ENCODE measurements at regions not wholly inside any gene's neighbourhood (a gene's known extent, or its start where the extent isn't known, plus 50 kb on each side); places are given as distances from the start of the nearest gene placed in this dataset.

DNA sequence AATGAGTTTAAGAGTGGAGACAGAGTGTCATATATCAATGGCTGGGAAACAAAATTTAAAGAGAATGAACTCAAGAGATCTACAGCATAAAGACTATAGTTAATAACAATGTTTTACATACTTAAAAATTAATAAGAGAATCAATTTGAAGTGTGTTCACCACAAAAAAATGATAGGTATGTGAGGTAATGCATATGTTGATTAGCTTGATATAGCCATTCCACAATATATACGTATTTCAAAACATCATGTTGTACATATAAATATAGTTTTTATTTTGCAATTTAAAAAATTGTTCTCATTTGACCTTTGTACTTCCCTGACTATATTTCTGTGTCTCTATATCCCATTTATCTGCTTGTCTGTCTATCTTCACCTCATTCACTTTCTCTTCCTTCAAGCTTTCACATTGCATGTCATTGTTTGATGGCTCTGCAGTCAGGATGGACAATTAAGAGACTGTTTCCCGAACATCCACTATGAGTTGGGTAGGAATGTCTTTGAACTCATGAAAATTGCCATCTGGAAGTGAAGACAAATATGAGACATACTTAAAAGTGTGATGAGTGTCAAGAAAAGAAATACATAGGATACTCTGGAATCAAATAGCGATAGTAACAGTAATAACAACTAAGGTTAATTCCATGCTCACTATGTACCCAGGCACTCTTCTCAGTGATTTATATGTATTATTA lies 359.9 kb upstream of the ACTBL2 start:
- TF ChIP-seq POLR2A (IDR thresholded peaks at IDR 0.05) (no peak), CTCF (IDR thresholded peaks at IDR 0.05) (no peak)
